ENCODE measurements at regions not wholly inside any gene's neighbourhood (a gene's known extent, or its start where the extent isn't known, plus 50 kb on each side); places are given as distances from the start of the nearest gene placed in this dataset.

- CTCF ChIA-PET (ENCODE audit: partially characterized antibody): interaction anchor here (0.6 to 1.6 kb wide), 6 partner anchors 26 to 1101 kb away, joined by 3 to 4 read pairs (median 3); no protein-coding TSS in a partner anchor
- no peak overlapping the region for H3K4me3 ChIP-seq (ENCODE audit: extremely low read depth in 1 of 4, insufficient read depth in 2 of 4, low read depth in 3 of 4, low read length in 4 of 4)
Observed at GRCh38 chr6:56399672-56400263, 152.4 kb upstream of the COL21A1 start.

More at GRCh38 chr6:56399672-56400263, 152.4 kb upstream of the COL21A1 start:
- H3K4me1 ChIP-seq (replicated peaks in 1 of 4; ENCODE audit: control insufficient read depth in 3 of 4, insufficient read depth in 4 of 4, low read length in 3 of 4): peaks cover 0 to 3% (median 0%) of the 10 kb centered on the region in 4 experiments; a peak in 1 of 7 replicates
- no peak overlapping the region for H3K4ac ChIP-seq (replicated peaks; ENCODE audit: insufficient read length, low read depth, low read length)
- no peaks in the 10 kb centered on the region for H4K20me1 ChIP-seq (replicated peaks in 1 of 2; ENCODE audit: control insufficient read depth in 1 of 2, insufficient read depth in 2 of 2, low read length in 2 of 2)
- no peak overlapping the region for H3K18ac ChIP-seq (ENCODE audit: extremely low read depth, low read length)
- H4K5ac ChIP-seq (ENCODE audit: insufficient read length, low read depth, low read length): no peak overlapping the region
- DNase-seq (ENCODE audit: low read depth in 1 of 2, low spot score in 2 of 2): no peak
- no peak overlapping the region for H2BK15ac ChIP-seq (ENCODE audit: low read length)
- H3K36me3 ChIP-seq (ENCODE audit: control insufficient read depth in 2 of 4, insufficient read depth in 4 of 4, low read length in 3 of 4): no peaks in the 10 kb centered on the region
- no peaks in the 10 kb centered on the region for H3K79me2 ChIP-seq (ENCODE audit: control insufficient read depth in 1 of 2, insufficient read depth in 2 of 2, low read length in 2 of 2)
- no peak overlapping the region for H3K9ac ChIP-seq (replicated peaks in 1 of 4; ENCODE audit: extremely low read depth in 1 of 4, low read depth in 3 of 4, low read length in 3 of 4)
- H2BK12ac ChIP-seq (ENCODE audit: low read depth, low read length): no peak overlapping the region
- POLR2A ChIA-PET (ENCODE audit: partially characterized antibody): interaction anchor here (0.6 kb wide), 1 partner anchor 167 kb away, joined by 3 read pairs; no protein-coding TSS in a partner anchor
- no peak for TF ChIP-seq RAD21 (IDR thresholded peaks at IDR 0.05 in 1 of 2, conservative IDR thresholded peaks at IDR 0.05 in 1 of 2; ENCODE audit: low read depth in 2 of 2, low read length in 2 of 2)
- TF ChIP-seq PHF8 (conservative IDR thresholded peaks at IDR 0.05; ENCODE audit: low read depth, low read length): no peak
- no peak for TF ChIP-seq SIX5 (IDR thresholded peaks at IDR 0.05; ENCODE audit: low read depth, low read length)
- TF ChIP-seq MAFK (IDR thresholded peaks at IDR 0.05; ENCODE audit: low read depth, low read length): no peak
- TF ChIP-seq SRF (IDR thresholded peaks at IDR 0.05; ENCODE audit: low read depth, low read length): no peak
- no peak for TF ChIP-seq ATF2 (IDR thresholded peaks at IDR 0.05; ENCODE audit: low read length)
- no peak for TF ChIP-seq BCL11A (IDR thresholded peaks at IDR 0.05; ENCODE audit: low read depth in 2 of 2, low read length in 2 of 2)
- no peak for TF ChIP-seq CTBP2 (IDR thresholded peaks at IDR 0.05; ENCODE audit: borderline replicate concordance, insufficient read depth, insufficient read length, low read length)
- no peak for TF ChIP-seq CHD2 (IDR thresholded peaks at IDR 0.05; ENCODE audit: low read length)
- TF ChIP-seq TAF7 (optimal IDR thresholded peaks at IDR 0.05; ENCODE audit: borderline replicate concordance, low read depth, low read length): no peak
- TF ChIP-seq SUZ12 (IDR thresholded peaks at IDR 0.05; ENCODE audit: low read length): no peak
- H2AK5ac ChIP-seq (ENCODE audit: low read depth, low read length): no peak overlapping the region
- no peak overlapping the region for H2BK5ac ChIP-seq (ENCODE audit: low read depth, low read length)
- no peak overlapping the region for H3K4me2 ChIP-seq (ENCODE audit: insufficient read depth in 1 of 2, low read depth in 2 of 2, low read length in 2 of 2)
- H3K56ac ChIP-seq (replicated peaks; ENCODE audit: insufficient read length, low read depth, low read length): no peak overlapping the region
- H3K23ac ChIP-seq (ENCODE audit: insufficient read length): no peak overlapping the region
- H4K91ac ChIP-seq (replicated peaks; ENCODE audit: insufficient read length, low read length): no peak overlapping the region
- no peak overlapping the region for H3K27ac ChIP-seq (ENCODE audit: low read depth, low read length)
- H2BK120ac ChIP-seq (replicated peaks; ENCODE audit: low read depth, low read length): no peak overlapping the region
- no peaks in the 10 kb centered on the region for H3K23me2 ChIP-seq (ENCODE audit: low read depth, low read length)
- WGBS, 2 experiments (ENCODE audit: extremely low coverage in 1 of 2, insufficient coverage in 1 of 2, insufficient read length in 1 of 2, insufficient replicate concordance in 2 of 2, low coverage in 1 of 2, low lambda C conversion rate in 2 of 2, missing lambda C conversion rate in 1 of 2): 92% methylated on average over 10 of the region's 10 CpGs; no CpG with 5 or more reads in 1 of the 2 experiments
- no peaks in the 10 kb centered on the region for H3K9me3 ChIP-seq (ENCODE audit: insufficient read depth in 2 of 2, low read depth in 1 of 2, low read length in 1 of 2)
- H3K14ac ChIP-seq (ENCODE audit: insufficient read length): no peak overlapping the region
- no peak for FAIRE-seq
- no peaks in the 10 kb centered on the region for H3K27me3 ChIP-seq (replicated peaks in 1 of 4; ENCODE audit: control insufficient read depth in 3 of 4, extremely low read depth in 1 of 4, insufficient read depth in 3 of 4, low read length in 3 of 4)
- no peak overlapping the region for H4K8ac ChIP-seq (ENCODE audit: extremely low read depth, insufficient read depth, low read length)
- no peak overlapping the region for H2AFZ ChIP-seq (ENCODE audit: low read length)
- no peaks in the 10 kb centered on the region for H3K79me1 ChIP-seq (ENCODE audit: low read depth, low read length)
- no peak overlapping the region for H2BK20ac ChIP-seq (ENCODE audit: low read length)
